ENCODE measurements at regions not wholly inside any gene's neighbourhood (a gene's known extent, or its start where the extent isn't known, plus 50 kb on each side); places are given as distances from the start of the nearest gene placed in this dataset.

GRCh38 chr7:130894909-130895750 lies 161.1 kb upstream of the KLF14 start:
- H3K36me3 Mint-ChIP-seq (ENCODE audit: insufficient read depth), result peaks cover 5% of the 10 kb centered on the region
- H3K4me3 Mint-ChIP-seq (ENCODE audit: low read depth), result no peak overlapping the region
- H3K4me1 Mint-ChIP-seq (ENCODE audit: low read depth), result peaks cover 19% of the 10 kb centered on the region
- H3K27me3 Mint-ChIP-seq, result peaks cover 3% of the 10 kb centered on the region
- TF ChIP-seq, protein P1, sequence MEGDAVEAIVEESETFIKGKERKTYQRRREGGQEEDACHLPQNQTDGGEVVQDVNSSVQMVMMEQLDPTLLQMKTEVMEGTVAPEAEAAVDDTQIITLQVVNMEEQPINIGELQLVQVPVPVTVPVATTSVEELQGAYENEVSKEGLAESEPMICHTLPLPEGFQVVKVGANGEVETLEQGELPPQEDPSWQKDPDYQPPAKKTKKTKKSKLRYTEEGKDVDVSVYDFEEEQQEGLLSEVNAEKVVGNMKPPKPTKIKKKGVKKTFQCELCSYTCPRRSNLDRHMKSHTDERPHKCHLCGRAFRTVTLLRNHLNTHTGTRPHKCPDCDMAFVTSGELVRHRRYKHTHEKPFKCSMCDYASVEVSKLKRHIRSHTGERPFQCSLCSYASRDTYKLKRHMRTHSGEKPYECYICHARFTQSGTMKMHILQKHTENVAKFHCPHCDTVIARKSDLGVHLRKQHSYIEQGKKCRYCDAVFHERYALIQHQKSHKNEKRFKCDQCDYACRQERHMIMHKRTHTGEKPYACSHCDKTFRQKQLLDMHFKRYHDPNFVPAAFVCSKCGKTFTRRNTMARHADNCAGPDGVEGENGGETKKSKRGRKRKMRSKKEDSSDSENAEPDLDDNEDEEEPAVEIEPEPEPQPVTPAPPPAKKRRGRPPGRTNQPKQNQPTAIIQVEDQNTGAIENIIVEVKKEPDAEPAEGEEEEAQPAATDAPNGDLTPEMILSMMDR (IDR thresholded peaks at IDR 0.05; ENCODE audit: unreplicated experiment), result no peak
- no peak for DNase-seq (ENCODE audit: low spot score, unreplicated experiment)
- H3K27ac Mint-ChIP-seq, result no peak overlapping the region
- peaks cover 6% of the 10 kb centered on the region for H3K9me3 Mint-ChIP-seq (ENCODE audit: low read depth)

DNA sequence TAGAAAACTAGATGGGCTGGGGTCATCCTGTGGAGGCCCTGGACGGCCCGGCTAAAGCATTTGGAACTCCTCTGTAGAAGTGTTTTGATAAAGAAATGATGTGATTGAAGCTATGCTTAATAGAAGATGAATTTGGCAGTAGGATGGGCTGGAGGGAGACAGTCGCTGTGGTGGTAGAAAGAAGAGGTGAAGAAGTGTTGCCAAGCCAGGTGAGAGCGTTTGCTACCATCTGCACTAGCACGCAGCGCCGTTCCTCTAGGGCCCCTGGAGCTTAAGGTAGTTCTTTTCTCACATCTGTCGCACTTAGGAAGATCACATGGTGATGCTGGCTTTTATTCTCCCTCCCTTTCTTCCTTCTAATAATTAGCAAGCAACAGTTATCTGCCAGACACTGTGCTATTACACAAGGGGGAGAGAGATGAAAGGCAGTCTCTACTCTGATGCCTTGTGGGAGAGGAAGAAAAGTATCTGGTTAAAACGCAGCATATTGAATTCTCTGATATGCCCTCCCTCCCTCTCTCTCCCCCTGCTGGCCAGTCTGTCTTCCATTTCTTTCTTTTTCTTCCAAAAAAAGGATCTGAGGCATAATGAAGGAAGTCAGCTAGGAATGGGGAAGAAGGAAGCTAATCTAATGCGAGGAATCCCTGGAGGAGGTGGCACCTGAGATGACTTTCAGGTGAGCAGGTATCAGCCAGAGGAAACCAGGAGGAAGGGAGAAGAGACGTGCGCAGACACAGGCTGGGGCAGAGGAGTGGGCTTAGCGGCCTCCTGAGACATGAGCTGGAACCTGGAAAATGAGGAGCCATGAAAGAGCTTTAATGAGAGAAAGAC lies 162.3 kb upstream of the KLF14 start:
- Mint-ChIP-seq H3K27ac (no peak overlapping the region), H3K4me3 (ENCODE audit: low read depth) (no peak overlapping the region)
- DNase-seq (ENCODE audit: low spot score, unreplicated experiment), result no peak

GRCh38 chr7:130896898-130897514 lies 163.0 kb upstream of the KLF14 start:
- Mint-ChIP-seq H3K36me3 (ENCODE audit: insufficient read depth) (peaks cover 5% of the 10 kb centered on the region), H3K4me3 (ENCODE audit: low read depth) (peak overlapping the region; percentile 41), H3K27me3 (peaks cover 3% of the 10 kb centered on the region), H3K4me1 (ENCODE audit: low read depth) (peaks cover 24% of the 10 kb centered on the region), H3K9me3 (ENCODE audit: low read depth) (peaks cover 6% of the 10 kb centered on the region), H3K27ac (peak overlapping the region; percentile 40)
- DNase-seq (ENCODE audit: low spot score, unreplicated experiment), result peak; percentile 49
- TF ChIP-seq, protein P1 (IDR thresholded peaks at IDR 0.05; ENCODE audit: unreplicated experiment), result peak; percentile 91

More for the DNA sequence above, 162.3 kb upstream of the KLF14 start:
- Mint-ChIP-seq H3K4me1 (ENCODE audit: low read depth) (peaks cover 25% of the 10 kb centered on the region), H3K9me3 (ENCODE audit: low read depth) (peaks cover 6% of the 10 kb centered on the region), H3K27me3 (peaks cover 3% of the 10 kb centered on the region), H3K36me3 (ENCODE audit: insufficient read depth) (peaks cover 5% of the 10 kb centered on the region)
- TF ChIP-seq, protein P1 (IDR thresholded peaks at IDR 0.05; ENCODE audit: unreplicated experiment), result no peak

DNA sequence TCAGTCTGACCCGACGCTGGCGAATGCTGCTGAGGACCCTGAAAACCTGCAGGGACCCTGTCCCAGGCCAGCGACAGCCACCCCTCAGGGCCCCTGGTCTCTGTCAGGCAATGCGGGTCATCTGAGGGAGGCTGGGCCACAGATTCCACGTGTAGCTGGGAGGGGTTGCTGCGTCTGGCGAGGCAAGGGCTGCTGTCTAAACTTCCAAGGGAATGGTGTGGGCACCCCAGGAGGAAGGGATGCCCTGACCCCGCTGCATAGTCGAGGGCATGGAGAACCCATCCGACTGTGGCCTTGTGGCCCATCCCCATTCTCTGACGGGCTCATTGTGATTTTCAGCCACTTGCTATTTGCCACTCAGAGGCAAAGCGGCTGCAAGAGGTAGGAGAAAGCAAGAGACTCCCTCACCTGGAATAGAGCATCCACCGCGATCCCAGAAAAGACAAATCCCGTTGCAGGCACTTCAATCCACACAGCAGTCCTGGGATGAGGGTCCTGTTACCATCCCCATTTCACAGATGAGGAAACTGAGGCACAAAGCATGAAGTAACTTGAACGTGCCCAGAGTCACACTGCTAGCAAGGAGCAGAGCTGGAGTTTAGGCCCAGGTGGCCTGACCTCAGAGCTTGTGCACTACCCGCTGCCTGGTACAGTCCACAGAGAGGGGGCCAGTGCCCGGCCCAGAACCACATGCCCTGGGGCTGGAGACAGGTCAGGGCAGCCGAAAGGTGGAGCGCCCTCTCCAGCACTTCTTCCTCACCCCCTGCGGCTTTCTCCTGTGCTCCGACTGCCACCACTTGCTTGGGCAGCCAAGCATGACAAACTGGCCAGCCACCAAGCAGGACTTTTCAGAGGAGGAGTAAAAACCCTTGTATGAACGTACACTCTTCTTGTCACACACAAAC lies 163.8 kb upstream of the KLF14 start:
- H3K9me3 Mint-ChIP-seq (ENCODE audit: low read depth), result peaks cover 6% of the 10 kb centered on the region
- peaks cover 24% of the 10 kb centered on the region for H3K4me1 Mint-ChIP-seq (ENCODE audit: low read depth)
- no peak overlapping the region for H3K4me3 Mint-ChIP-seq (ENCODE audit: low read depth)
- no peak for DNase-seq (ENCODE audit: low spot score, unreplicated experiment)
- TF ChIP-seq, protein P1 (IDR thresholded peaks at IDR 0.05; ENCODE audit: unreplicated experiment), result no peak
- H3K27ac Mint-ChIP-seq, result no peak overlapping the region
- H3K36me3 Mint-ChIP-seq (ENCODE audit: insufficient read depth), result peaks cover 5% of the 10 kb centered on the region
- peaks cover 3% of the 10 kb centered on the region for H3K27me3 Mint-ChIP-seq
